Cardiac fibroblast (primary cell): ENCODE measurements at regions not wholly inside any gene's neighbourhood (a gene's known extent, or its start where the extent isn't known, plus 50 kb on each side); places are given as distances from the start of the nearest gene placed in this dataset.
"Not testable (repeated sequence)": the region's sequence is repeated elsewhere in the genome, so short reads cannot be mapped to it uniquely, and the experiment has no call there.

ENCODE experiments used
- DNase-seq, 2 donors: peaks; one replicate each; pipeline versions ENCODE4 v3.0.0 to v3.0.0-alpha.2; 2010; ENCODE audit warnings: low read depth in 2 of 2
- H3K4me3 ChIP-seq, 2 donors: replicated peaks in 1 of 2; 1 replicate in 1 of 2; 2 replicates in 1 of 2; pipeline ENCODE4 v1.5.1; 2011; ENCODE audit warnings: low read depth in 2 of 2, low read length in 2 of 2, mild to moderate bottlenecking in 2 of 2, moderate library complexity in 1 of 2
- CTCF ChIP-seq: IDR thresholded peaks from one replicate; pipeline ENCODE4 v1.5.1; 2011; ENCODE audit warnings: low read depth, mild to moderate bottlenecking, low read length, inconsistent platforms

- no peak overlapping the region for H3K4me3 ChIP-seq
- TF ChIP-seq CTCF, result no peak
- DNase-seq, result no peak
These were observed 137.9 kb downstream of the PCDH20 start for GRCh38 chr13:61277586-61278276.

GRCh38 chr13:61277088-61277487 lies 138.6 kb downstream of the PCDH20 start:
- H3K4me3 ChIP-seq, result no peak overlapping the region
- DNase-seq, result no peak
- no peak for TF ChIP-seq CTCF

GRCh38 chr13:61276401-61276800 lies 139.2 kb downstream of the PCDH20 start:
- H3K4me3 ChIP-seq, result no peak overlapping the region
- no peak for TF ChIP-seq CTCF
- no peak for DNase-seq

GRCh38 chr13:61275736-61276135 lies 139.9 kb downstream of the PCDH20 start:
- no peak overlapping the region for H3K4me3 ChIP-seq
- no peak for TF ChIP-seq CTCF
- no peak for DNase-seq

GRCh38 chr13:61275251-61275650 lies 140.4 kb downstream of the PCDH20 start:
- no peak for DNase-seq
- no peak for TF ChIP-seq CTCF
- no peak overlapping the region for H3K4me3 ChIP-seq

- not testable (repeated sequence) for H3K4me3 ChIP-seq, DNase-seq
These were observed 148.8 kb downstream of the PCDH20 start for GRCh38 chr13:61266896-61267295.

GRCh38 chr13:61261746-61262472 lies 153.7 kb downstream of the PCDH20 start:
- H3K4me3 ChIP-seq, result no peak overlapping the region
- no peak for DNase-seq
- TF ChIP-seq CTCF, result no peak
